GM21423 (cell line): ENCODE measurements at regions not wholly inside any gene's neighbourhood (a gene's known extent, or its start where the extent isn't known, plus 50 kb on each side); places are given as distances from the start of the nearest gene placed in this dataset.

Source experiments
- ATAC-seq: cut with Tn5 transposase; IDR thresholded peaks from one replicate; pipeline ENCODE4 v1.9.1; 2021; ENCODE audit warnings: mild to moderate bottlenecking, moderate library complexity; ENCODE audit not compliant: unreplicated experiment

DNA sequence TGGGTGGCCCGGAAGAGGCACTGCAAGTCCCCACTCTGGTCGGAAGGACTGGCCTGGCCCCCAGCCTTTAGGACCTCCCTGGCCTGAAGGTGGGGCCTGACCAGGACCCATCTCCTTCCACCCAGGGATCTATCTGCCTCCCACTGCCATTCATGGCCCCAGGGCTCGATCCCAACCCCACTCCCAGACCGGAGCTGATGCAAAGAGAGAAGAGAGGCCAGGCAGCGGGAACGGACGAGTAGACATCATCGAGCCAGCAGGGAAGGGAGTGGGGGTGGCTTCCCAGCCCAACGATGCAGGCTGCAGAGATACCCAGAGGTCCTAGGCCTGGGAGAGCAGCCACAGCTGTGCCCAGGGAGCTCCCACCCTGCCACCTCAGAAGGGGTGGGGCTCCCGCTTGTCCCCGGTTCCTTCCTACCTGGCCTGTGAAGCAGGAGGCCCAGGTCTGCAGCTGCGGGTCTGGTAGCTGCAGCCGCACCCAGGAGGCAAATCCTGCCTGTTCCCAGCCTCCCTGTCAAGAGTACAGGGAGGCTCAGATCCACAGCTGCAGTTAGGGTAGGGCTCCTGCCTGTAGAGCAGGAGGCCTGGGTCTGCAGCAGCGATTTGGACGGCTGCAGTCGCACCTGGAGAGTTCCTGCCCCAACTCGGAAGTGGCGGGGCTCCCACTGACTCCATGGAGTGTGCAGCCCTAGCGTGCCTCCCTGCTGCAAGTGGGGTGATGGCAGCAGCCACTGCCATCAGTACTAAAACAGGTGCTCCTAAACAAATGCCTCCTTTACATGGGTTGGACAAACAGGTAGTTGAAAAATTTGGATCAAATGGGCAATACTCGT is 1151.0 kb upstream of the PHF14 start:
- ATAC-seq, result no peak

DNA sequence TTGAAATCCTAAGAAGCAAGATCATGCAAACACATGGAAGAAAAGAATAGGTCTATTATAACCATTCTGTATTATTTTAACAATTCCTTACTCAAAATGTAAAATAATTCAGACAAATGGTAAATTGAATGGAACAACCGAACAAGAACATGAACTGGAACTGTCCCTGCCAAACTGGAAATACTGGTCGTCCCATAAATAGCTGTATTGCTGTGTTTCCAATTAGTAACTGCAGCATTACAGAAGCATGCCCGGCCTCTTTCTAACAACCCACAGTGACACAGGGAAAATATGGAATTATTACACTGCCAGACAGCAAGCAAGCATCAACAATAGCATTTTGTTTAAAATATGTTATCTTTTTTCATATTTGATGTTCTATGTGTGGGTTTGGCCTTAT is 1138.5 kb upstream of the PHF14 start:
- ATAC-seq, result no peak

DNA sequence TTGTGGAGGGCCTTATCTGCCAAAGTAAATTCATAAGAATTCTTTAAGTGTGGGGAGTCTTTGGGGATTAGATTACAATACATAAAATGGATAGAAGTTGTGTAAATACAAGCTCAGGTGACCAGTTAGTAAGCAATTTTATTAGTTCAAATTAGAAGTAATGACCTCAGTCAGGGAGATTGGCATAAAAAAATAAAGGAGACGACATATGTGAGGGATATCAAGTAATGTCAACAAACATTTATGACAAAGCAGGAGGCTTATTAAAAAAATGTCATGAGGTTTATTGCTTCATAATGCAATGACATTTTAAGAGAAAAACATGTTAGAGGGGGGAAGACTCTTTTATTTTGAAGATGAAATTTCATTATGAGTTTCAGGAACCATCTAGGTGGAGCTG is 1137.0 kb upstream of the PHF14 start:
- ATAC-seq, result no peak

DNA sequence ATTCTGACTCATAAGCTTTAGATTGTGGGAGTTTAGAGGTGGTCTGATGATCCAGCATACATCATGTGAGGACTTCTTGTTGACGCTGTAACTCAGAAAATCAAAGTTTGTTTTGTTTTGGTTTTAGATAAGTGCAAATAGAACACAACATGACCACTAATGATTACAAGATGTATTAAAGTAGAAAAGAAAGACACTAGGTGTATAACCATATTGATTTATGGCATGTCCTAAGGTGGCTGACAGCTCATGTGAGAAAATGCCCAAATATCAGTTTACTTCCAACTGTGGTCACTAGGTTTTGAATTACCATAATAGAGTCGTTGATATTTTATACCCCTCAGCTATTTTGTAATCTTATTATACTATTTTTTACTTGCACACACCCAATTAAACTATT is 1131.4 kb upstream of the PHF14 start:
- no peak for ATAC-seq

DNA sequence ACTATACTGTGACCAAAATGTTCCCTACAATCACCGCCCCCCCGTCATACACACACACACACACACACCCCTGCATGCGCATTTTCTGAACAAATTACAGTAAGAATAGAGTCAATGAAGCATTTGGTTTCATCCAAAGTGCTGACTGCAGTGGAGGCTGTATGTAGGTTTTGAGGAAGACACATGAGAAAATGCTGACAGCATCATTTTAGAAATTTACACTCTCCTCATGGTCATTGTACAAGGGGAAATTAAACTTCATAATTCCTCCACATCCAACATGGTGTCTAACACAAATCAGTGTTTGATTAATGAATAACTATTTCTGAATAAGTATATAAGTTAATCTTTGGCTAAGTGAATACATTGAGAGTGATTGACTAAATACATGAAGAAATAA is 1126.8 kb upstream of the PHF14 start:
- ATAC-seq, result no peak

DNA sequence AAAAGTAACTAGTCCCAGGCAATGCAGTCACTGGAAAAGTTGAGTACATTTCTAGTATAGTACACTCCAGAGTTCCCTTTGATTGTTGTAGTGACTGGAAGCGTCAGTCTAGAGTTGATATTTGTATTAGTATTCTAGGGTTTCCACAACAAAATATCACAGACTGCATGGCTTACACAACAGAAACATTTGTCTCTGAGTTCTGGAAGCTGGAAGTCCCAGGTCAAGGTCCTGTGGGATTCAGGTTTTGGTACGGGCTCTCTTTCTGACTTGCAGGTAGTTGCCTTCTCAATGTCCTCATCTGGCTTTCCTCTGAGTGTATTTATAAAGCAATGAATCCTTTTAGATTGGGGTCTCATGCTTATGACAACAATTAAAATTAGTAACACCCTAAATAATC is 1119.1 kb upstream of the PHF14 start:
- ATAC-seq, result no peak

DNA sequence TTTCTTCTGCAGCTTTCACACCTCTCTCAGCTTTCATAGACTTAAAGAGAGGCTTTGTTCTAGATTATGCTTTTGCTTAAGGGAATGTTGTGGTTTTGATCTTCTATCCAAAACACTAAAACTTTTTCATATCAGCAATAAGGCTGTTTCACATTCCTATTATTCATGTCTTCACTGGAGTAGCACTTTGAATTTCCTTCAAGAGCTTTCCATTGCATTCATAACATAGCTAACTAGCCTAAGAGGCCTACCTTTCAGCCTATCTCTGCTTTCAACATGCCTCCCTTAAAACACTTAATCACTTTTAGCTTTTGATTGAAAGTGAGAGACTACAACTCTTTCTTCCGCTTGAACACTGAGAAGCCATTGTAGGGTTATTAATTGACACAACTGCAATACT is 1117.0 kb upstream of the PHF14 start:
- no peak for ATAC-seq

DNA sequence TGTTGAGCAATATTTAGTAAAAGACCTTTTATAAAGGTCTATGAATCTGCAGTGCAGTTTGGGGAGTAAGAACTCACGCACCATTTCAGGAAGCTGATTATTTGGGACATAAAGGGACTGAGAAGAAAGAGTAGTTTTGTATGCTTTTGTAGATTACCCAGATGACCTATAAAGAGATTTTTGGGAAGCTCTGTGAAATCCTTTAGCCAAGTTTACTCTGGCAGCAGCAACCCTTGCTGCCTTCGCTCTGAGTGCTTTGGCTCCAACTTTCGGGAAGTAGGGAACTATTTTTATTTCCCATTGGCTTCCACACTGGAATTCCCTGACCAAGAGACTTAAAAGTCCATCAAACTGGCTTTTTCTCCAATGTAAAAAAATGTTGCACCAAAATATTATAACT is 1110.1 kb upstream of the PHF14 start:
- no peak for ATAC-seq

DNA sequence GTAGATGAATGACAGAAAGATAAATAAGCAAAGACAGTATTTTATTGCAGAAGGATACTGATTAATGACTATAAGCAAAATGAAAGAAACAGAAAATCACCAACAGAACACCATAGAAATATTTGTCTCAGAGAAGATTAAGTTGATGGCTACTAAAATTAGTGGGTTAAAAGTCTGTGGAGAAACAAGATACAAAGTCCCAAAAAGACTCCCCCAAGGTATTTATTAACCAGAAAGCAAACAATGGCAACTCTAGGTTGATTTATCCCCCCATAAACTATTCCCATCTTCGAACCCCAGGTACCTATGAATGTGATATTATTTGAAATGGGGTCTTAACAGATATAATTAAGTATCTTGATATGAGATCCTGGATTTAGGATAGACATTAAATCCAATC is 1104.5 kb upstream of the PHF14 start:
- no peak for ATAC-seq

DNA sequence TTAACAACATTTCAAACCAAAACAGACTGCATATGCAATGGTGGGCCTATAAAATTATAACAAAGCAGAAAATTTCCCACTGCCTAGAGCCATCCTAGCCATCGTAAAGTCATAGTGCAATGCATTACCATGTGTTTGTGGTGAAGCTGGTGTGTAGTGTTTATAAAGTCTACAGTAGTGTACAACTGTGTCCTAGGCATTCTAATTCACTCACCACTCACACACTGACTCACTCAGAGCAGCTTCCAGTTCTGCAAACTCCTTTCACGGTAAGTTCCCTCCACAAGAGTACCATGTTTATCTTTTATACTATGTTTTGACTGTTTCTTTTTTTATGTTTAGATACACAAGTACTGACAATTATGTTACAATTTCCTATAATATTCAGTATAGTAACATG is 1104.1 kb upstream of the PHF14 start:
- ATAC-seq, result no peak

DNA sequence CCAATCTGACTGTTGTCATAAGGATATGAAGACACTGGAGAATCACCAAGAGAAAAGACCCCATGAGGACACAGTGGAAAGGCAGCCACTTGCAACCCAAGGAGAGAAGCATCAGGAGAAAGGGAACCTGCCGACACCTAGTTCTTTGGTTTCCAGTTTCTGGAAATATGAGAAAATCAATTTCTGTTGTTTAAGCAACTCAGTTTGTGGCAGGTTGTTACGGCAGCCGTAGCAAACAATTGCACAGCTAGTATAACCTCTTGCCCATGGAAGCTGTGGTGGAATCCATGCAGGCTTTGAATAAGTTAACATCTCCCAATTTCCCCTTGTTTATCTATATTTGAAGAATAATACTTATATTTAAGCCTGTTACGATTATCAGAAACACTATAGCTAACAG is 1103.0 kb upstream of the PHF14 start:
- ATAC-seq, result no peak

DNA sequence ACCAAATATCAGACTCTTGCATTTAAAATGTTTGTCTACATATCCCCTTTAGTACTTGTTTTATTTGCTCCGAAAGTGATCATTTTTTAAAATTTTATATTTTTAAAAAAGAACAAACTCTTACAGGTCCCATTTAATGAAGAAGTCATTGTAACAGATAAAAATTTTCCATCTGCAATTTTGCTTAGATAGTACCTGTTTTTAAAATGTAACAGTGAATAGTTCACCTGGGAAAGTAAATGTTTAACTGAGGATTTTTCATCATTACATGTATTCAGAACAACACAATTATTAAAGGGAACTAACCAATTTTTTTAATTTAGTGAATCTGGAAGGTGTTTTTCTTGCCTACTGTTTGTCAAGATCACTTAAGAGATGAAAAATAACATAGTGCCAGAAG is 1099.5 kb upstream of the PHF14 start:
- no peak for ATAC-seq

DNA sequence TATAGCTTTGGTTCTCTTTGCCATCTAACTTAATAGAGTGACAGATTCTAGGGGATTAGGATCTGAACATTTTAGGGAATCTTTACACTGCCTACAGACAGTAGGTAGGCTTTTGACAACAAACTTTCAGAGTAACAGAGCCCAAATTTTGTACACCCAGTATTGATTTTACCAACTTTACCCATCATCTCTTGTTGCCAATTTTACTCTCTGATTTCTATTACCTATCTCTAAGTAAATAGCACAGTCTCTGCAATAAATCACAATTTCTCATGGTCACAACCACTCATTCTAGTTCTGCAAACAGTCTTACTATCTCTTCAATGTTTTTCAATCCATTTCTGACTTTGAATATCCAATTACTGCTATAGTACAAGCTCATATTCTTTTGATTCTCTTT is 1097.6 kb upstream of the PHF14 start:
- no peak for ATAC-seq

DNA sequence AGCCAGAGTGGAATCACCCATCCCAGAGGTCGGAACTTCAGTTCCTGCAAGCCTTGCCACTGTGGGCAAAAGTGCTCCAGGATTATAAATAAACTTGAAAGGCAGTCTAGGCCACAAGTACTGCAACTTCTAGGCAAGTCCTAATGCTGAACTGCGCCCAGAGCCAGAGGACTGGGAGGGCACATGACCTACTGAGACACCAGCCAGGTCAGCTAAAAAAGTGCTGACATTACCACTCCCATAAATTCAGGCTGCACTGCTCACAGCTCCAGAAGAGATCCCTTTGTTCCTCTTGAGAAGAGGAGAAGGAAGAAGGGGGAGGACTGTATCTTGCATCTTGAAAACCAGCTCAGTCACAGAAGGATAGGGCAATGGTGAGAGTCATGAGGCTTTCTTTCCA is 1084.1 kb upstream of the PHF14 start:
- ATAC-seq, result no peak

DNA sequence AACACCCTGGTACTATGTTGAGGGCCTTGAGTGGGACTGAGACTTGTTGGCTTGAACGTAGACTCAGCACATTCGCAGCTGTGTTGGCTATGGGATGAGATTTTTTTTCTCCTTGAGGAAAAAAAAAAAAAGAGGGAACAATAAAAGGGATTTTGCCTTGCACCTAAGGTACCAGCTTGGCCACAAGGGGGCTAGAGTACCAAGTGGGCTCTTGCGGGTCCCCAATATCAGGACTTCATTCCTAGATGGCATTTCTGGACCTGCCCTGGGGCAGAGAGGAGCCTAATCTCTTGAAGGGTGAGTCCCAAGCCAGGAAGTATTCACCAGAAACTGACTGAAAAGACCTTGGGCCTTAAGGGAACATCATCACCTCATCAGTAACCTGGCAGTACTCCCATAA is 1083.6 kb upstream of the PHF14 start:
- no peak for ATAC-seq

DNA sequence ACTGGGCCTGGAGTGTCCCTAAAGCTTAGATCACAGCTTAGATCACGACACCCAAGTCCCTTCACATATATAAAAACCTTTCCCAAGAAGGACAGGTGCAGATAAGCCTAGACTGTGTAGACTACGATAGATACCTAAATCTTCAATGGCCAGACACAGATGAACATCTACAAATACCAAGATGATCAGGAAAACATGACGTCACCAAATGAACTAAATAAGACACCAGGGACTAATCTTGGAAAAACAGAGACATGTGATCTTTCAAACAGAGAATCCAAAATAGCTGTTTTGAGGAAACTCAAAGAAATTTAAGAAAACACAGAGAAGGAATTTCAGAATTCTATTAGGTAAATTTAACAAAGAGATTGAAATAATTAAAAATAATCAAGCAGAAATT is 1082.6 kb upstream of the PHF14 start:
- ATAC-seq, result no peak

DNA sequence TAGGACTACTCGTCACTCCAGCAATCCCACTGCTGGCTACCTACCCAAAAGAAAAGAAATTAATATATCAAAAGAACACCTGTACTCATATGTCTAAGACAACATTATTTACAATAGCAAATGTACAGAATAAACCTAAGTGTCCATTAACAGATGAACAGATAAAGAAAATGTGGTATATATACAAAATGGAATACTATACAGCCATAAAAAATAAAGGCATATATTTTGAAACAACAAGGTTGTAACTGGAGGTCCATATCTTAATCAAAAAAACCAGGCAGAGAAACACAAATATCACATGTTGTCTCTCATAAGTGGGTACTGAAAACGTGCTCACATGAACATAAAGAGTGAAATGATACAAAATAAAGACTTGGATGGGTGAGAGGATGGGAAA is 1073.3 kb upstream of the PHF14 start:
- no peak for ATAC-seq

DNA sequence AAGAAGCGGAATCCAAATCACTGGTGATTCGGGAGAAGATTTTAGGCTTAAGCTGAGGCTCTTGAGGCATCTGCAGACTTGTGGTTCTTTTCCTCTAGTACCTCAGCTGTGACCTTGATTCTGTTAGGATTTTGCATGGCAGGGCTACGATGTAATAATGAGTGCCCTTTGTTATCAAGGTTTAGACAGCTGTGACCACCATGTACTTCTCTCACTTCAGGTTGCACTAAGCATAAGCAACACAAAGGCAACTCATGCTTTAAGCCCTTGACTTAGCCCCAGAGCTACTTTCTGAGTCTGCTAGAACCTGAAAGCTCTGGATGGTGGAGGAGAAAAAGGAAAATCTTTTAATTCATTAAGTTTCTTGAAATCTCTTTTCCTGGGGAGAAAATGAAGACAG is 1052.3 kb upstream of the PHF14 start:
- no peak for ATAC-seq

DNA sequence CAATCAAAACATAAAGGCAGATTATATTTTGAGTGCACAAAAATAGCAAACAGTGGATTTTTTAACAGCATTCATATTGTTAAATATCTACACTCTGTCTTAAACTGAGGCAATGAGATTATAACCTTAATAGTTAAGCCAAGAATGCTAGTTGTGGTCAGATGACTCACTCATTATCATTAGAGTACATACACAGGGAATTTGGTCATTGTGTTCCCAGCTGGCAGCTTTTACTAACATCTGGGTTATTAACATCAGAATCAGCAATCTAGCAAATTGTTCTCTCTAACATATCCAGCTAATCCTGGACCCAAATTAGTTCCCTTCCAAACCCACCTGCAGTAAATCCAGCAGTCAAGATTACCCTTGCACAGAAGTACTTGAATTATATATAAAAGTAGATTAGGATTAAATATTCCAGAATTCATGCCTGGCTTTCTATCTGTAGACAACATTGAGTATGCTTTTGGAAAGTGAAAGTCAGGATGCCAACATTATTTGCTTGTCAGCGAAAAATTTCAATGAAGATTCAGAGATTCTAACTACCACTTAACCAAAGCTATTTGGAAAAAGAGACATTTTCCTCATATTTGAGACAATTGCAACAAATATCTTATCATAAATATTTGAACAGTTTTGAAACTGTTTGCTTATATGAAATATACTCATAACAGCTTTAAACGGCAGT is 1035.6 kb upstream of the PHF14 start:
- ATAC-seq, result no peak

DNA sequence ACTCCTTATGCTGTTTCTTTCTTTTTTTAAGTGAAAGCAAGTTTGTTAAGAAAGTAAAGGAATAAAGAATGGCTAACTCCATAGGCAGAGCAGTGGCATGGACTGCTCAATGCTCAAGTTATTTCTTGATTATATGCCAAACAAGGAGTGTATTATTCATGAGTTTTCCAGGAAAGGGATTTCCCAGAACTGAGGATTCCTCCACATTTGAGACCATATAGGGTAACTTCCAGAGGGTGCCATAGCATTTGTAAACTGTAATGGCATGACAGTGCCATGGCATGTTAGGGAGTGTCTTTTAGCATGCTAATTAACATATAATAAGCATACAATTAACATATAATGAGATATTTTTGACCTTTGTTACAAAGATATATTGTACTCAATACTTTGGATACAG is 1034.5 kb upstream of the PHF14 start:
- no peak for ATAC-seq

DNA sequence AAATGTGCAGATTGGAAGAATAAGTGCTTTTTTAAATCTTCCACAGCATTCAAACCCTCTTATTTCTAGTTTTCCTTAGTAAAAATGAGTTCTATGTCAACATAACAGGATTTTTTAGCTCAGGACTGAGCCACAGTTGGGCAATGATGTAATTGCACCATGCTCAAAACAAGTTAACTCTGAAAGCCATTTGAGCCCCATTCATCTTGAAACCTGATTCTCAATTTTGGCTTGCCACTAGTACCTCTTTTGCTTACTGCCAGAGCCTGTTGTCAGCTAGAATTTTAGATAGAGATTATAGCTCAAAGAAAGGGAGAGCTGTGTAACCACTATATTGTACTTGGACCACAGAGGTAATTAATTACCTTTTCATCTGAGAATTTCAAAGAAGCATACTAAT is 1028.5 kb upstream of the PHF14 start:
- no peak for ATAC-seq

DNA sequence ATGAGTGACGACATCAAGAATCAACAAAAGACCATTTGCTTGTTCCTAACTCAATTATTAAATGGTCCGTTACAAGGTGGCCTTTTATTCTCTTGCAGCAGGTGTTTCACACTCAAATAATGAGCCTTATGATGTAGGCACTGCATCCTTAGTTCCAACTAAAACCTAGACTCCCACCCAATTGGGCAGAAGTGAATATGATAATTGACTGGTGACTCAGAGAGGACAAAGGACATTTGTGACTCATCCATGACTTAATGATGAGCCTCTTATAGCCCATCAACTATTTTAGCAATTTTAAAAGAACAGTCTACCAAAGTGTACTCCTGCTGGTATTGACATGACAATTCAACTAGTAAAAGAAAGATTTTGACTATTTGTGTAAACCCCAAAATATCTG is 1027.8 kb upstream of the PHF14 start:
- no peak for ATAC-seq

DNA sequence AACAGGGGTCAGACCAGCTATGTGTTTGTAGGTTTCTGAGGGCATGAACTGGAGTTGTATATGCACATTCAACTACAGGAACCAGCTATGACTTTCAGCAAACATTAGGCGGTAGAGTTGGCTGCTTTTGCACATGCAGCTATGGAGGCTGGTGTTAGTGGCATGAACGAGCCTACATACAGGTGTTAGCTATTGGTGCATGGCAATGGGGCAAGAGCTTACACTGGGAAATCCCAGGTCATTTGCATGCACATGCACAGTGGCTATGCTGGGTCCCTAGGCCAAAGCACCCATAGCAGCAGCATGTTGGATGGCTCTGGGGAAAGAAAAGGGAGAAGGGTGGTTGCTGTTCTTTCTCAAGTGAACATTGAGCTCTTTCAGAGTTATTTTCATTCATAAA is 1018.5 kb upstream of the PHF14 start:
- ATAC-seq, result no peak
